ENCODE measurements at regions not wholly inside any gene's neighbourhood (a gene's known extent, or its start where the extent isn't known, plus 50 kb on each side); places are given as distances from the start of the nearest gene placed in this dataset.

- DNase-seq (ENCODE audit: low read depth in 2 of 2) = no peak
Measured at GRCh38 chr10:44056967-44057805, 327.7 kb downstream of the CXCL12 start.

- DNase-seq (ENCODE audit: low read depth in 2 of 2) = no peak
Measured at GRCh38 chr10:44056206-44056605, 328.7 kb downstream of the CXCL12 start.

GRCh38 chr10:44054046-44054445 is 330.9 kb downstream of the CXCL12 start:
- DNase-seq (ENCODE audit: low read depth in 2 of 2) = no peak

GRCh38 chr10:44053391-44053790 is 331.5 kb downstream of the CXCL12 start:
- no peak for DNase-seq (ENCODE audit: low read depth in 2 of 2)

GRCh38 chr10:44051584-44052385 is 333.1 kb downstream of the CXCL12 start:
- no peak for DNase-seq (ENCODE audit: low read depth in 2 of 2)

DNA sequence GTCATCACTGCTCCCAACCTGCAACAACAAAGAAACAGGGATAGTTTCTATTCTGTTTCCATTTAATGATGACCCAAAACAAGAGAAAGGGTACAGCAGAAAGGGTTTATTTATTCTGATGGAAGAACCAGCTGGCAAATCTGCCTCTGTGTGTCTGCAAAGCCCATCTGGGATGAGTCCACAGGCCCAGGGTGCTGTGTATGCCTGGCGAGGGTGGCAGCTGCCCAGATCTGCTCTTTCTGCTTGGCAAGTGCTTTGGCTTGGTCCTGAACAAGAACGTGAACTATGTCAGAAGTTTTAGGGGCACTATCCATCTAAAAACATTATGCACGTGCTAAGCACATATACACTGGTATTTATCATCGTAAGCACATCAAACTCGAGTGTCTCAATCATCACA is 333.8 kb downstream of the CXCL12 start:
- DNase-seq (ENCODE audit: low read depth in 2 of 2) = no peak

DNA sequence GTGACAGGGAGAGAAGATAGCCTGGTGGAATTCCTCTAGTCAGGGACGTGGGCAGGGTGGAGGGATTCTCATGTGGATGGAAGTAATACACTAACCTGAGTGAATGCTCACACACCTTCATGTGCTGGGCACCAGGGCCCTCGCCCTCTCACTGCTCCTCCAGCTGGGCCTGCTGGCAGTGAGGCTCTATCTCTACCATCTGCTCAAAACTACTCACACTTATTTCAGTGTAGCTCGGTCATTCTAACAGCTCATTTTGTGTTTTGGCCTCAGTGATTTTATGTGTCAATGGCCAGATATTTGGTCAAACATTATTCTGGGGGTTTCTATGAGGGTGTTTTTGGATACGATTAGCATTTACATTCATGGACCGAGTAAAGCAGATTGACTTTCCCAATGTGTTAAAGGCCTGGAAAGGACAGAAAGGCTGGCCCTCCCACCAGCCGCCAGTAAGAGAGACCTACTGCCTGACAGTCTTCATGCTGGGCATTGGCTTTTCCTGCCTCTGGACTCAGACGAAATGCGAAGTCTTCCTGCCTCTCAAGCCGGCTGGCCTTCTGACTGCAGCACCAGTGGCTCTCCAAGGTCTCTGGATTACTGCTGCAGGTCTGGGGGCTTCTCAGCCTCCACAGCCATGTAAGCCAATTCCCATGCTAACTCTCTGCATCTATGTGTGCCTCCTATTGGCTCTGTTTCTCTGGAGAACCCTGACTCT is 335.4 kb downstream of the CXCL12 start:
- no peak for DNase-seq (ENCODE audit: low read depth in 2 of 2)

GRCh38 chr10:44047361-44047760 is 337.5 kb downstream of the CXCL12 start:
- DNase-seq (ENCODE audit: low read depth in 2 of 2) = no peak

GRCh38 chr10:44046605-44047004 is 338.3 kb downstream of the CXCL12 start:
- DNase-seq (ENCODE audit: low read depth in 2 of 2) = no peak

DNA sequence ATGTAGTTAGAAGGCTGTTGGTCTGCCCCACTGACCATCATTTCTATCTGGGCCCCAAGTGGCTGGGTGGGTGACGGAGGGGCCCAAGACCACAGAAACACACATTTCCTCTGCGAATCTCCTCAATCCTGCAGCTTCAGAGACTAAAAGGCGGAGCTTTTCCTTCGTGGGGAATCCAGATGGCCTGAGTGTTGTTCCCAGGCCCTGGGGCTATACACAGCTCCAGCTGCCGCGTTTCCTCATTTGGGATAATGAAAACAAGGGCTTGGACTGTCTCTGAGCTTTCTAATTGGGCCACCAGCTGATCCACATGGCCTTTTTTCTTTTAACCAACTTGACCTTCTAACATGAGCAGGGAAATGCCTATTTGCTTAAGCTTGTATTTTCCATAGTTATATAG is 339.9 kb downstream of the CXCL12 start:
- DNase-seq (ENCODE audit: low read depth in 2 of 2) = no peak

GRCh38 chr10:44044549-44044948 is 340.3 kb downstream of the CXCL12 start:
- no peak for DNase-seq (ENCODE audit: low read depth in 2 of 2)

DNA sequence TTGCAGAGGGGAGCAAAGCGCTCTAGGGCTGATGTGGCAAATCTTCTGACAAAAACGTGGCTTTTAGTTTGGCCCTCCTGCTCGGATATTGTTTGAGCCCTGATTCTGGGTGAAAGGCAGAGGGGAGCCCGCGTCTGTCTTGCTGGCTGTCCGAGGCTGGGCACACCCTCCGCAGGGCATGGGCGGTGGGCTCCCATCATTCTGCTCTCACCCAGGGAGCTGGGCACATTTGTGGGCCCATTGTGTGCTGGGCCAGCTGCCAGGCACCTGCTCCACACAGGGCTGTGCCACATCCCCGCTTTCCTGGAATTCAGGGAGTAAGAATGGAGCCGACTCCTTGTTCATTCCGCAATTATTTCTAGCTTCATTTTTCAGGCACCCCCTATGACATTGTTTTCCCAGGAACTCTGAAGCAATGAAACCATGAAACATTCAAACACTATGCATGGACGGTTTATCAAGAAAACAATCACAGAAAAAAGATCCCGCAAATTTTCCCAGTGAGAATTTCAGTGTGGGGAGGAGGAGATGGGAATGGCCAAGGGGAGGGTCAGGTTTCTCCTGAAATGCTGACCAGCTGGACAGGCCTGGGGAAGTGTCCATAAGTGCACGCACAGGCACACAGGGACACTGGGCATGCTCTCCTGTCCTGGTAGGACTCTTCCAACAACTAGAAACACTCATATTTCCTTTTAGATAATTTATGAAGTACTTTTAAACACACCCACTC is 341.1 kb downstream of the CXCL12 start:
- DNase-seq (ENCODE audit: low read depth in 2 of 2) = no peak

DNA sequence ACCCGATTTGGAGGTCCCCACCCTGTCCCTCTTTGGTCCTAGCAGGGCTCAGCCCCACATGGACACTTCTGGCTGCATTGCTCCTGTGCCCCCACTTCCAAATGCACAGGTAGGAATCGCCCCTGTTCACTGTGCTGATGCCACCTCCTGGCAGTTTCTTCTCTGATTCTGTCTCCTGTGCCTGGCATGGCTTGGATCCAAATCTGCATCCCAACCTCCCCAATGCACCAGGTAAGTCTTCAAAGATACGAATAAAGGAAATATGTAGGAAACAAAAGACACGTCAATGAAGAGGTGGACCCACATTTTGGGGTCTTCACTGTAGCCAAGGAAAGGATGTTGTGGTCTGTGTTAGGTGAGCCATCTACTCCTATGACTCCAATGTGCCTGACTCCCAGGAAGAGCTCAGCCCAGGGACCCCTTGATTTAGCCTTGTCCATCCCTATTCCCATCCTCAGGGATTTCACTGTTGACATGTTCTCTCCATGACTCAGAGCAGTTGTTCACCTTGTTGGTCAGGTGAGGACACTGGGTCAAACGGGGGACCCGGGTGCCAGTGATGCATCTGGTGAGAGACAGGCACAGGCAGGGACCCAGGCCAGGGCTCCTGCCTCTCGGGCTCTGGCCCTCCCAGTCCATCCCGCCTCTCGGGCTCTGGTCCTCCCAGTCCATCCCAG is 341.8 kb downstream of the CXCL12 start:
- no peak for DNase-seq (ENCODE audit: low read depth in 2 of 2)

DNA sequence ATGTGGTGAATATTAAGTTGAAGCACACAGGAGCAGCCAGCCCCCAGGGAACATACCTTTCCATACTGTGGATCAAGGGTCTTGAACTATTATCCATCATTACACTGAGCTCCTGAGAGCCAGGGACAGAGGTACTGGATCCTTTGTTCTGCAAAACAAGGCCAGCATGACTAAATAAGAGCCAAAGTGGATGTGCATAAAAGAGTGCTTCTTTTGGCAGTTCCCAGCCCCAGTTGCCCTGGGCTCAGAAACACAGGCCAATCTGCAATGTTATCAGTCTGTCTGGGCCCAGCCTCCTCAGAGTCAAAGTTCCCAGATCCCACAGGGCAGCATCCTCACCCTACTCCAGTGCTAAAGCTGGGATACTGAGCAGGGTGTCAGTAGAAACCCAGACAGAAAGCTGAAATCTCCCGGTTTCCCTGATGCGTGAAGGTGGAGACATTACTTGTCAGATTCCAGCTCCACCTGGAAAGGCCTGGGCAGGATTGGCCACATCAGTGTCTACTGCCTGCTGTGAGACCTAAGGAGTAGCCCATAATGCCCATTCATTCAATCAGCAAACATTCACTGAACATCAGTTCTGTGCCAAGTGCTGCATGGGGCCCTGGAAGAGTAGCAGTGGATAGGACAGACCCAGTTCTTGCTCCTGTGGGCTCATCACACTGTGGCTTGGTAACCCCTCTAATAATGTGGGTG is 342.7 kb downstream of the CXCL12 start:
- DNase-seq (ENCODE audit: low read depth in 2 of 2) = no peak

DNA sequence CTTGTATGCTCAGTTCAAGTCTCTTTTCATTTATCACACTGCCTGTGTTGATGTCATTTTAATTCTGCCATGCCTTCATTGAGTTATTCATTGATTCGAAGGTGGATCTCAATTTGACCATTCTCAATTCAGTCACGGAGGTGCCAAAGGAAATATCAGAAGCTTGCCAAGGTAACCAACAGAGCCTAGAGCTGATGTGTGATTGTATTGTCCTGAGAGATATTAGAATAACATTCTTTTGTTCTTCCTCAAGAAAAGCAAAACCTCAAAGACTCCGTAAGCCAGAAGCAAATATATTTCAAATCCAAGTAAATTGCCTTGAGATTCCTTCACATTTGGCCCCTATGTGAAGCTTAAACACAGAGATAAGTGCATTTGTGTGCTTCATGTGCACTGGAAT is 345.3 kb downstream of the CXCL12 start:
- no peak for DNase-seq (ENCODE audit: low read depth in 2 of 2)

- no peak for DNase-seq (ENCODE audit: low read depth in 2 of 2)
Measured at GRCh38 chr10:44036425-44036824, 348.5 kb downstream of the CXCL12 start.

DNA sequence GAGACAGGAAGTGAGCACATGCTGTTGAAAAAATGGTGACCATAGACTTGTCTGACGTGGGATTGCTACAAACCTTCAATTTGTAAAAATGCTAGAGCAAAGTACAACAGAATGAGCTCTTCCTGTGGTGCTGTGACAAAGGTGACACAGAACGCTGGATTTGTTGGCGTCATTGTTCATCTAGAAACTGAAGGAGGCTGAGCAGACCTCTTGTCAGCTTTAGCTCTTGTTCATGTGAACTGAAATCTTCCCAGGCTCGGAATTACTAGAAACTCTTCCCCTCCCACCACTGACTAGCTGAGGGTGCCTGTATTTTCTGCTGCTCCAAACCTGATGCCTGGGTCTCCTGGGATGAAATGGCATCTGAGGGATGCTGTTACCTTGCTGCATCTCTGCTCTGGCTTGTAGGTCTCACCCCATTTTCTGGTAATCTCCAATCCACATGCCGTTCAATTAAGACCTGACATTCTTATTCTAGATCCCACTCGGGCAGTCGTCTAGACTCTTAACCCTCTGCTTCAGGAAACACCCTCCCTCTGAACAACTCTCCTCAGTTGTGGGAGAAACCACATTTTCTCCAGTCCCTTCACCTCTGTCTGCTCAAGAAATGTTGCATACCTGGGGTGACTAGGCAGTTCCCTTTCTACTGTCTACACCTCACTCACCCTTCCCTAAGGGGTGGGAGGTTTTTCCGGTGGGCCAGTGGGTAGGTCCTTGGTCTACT is 349.3 kb downstream of the CXCL12 start:
- DNase-seq (ENCODE audit: low read depth in 2 of 2) = no peak

DNA sequence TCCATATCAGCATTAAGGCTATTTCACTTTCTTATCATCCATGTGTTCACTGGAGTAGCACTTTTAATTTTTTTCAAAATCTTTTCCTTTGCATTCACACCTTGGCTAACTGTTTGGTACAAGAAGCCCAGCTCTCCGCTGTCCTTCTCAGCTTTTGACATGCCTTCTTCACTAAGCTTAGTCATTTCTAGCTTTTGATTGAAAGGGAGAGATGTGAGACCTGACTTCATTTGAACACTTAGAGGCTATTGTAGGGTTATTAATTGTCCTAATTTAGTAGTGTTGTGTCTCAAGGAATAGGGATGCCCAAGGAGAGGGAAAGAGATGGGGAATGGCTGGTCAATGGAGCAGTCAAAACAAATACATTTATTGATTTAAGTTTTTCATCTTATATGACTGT is 350.0 kb downstream of the CXCL12 start:
- no peak for DNase-seq (ENCODE audit: low read depth in 2 of 2)

DNA sequence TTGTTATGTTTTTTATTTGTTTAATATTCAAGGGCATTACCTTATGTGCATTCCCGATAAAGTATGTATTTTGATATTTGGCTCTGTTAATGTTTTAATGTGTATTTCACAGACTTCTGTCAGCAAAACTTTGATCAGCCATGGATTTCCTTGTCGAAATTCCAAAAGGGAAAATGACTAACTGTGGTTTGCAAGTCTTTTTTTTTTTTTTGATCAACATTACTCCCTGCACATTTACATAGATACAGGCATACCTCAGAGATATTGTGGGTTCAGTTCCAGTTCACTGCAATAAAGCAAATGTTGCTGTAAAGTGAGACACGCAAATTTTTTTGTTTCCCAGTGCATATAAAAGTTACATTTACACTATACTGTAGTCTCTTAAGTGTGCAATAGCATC is 351.9 kb downstream of the CXCL12 start:
- no peak for DNase-seq (ENCODE audit: low read depth in 2 of 2)

DNA sequence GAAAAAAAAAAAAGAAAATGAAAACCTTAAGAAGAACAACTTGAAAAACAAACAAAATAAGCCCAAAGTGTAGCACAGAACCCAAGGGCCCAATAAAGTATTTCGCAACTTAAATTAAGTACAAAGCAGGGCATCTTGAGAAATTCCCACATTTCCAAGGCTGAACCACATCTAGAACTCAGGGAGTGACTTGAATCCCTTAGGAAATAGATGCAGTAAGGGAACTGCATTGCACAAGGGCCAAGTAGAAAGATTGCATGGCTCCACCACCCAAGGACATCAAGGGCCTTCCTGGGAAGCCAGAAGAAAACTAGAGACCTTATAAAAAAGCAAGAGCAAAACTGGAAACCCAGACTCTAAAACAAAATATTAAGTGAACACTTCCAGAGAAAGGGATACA is 352.7 kb downstream of the CXCL12 start:
- DNase-seq (ENCODE audit: low read depth in 2 of 2) = no peak

Data from stimulated activated CD8-positive, alpha-beta memory T cell treated with anti-CD3 and anti-CD28 coated beads, Interleukin-7, amount 100 ng/mL, for 4 hours (primary cell).